K562 (cell line): ENCODE measurements at regions not wholly inside any gene's neighbourhood (a gene's known extent, or its start where the extent isn't known, plus 50 kb on each side); places are given as distances from the start of the nearest gene placed in this dataset.

Experiments used
- ATAC-seq: fragments of 200-7000 bp; cut with Tn5 transposase; 3 replicates; pipeline ENCODE4 v1.9.1; 2020; ENCODE audit warnings: moderate library complexity
- BruUV-seq: library from RNA; stranded (reverse); fragments of 400-500 nt; replicated peaks from 2 replicates; lab custom pipeline; 2021; lab: Mats Ljungman, UMichigan
- CTCF ChIA-PET: fragments of 300-600 bp; formaldehyde crosslinking; extraction: SDS; loops from one replicate; lab custom pipeline; 2021; ENCODE audit warnings: low intra/inter-chr PET ratio; lab: Yijun Ruan, JAX
- POLR2A ChIA-PET: fragments of 300-600, 350-650 bp; sonication (Branson Sonifier 250); formaldehyde crosslinking; extraction: SDS; loops from one replicate; lab custom pipeline; 2021; ENCODE audit warnings: antibody characterized with exemption, inconsistent platforms; lab: Yijun Ruan, JAX
- DNase-seq, 4 experiments: peaks; one replicate each; pipeline versions ENCODE4 v3.0.0 to v3.0.0-alpha.2; 2011 to 2018; ENCODE audit warnings: low spot score in 3 of 4, mixed read lengths in 3 of 4; ENCODE audit errors: extremely low read depth in 1 of 4
- FAIRE-seq: peaks from 2 replicates; lab custom pipeline; 2011; peaks lifted over from hg19 to GRCh38; lab: Jason Lieb, UNC
- H2AFZ ChIP-seq: 2 replicates; pipeline ENCODE4 v1.6.0; 2011; ENCODE audit warnings: low read depth, low read length, control low read depth, inconsistent platforms
- H3K27ac ChIP-seq: fragments of 200-600 bp; 3 replicates; pipeline ENCODE4 v1.8.0; 2011; ENCODE audit warnings: low read depth, mild to moderate bottlenecking, control low read depth, inconsistent platforms, low read length, moderate library complexity, mixed read lengths; ENCODE audit errors: extremely low read depth
- H3K27me3 ChIP-seq, 2 experiments: fragments of 300-600 bp in 1 of 2; 2 replicates in 1 of 2; 3 replicates in 1 of 2; pipeline versions ENCODE4 v1.6.0 to v1.8.0; 2011; ENCODE audit warnings: inconsistent platforms in 2 of 2, low read length in 2 of 2, mild to moderate bottlenecking in 1 of 2, mixed read lengths in 1 of 2, moderate library complexity in 1 of 2; ENCODE audit not compliant: control insufficient read depth in 2 of 2, insufficient read depth in 2 of 2
- H3K36me3 ChIP-seq: fragments of 300-600 bp; 3 replicates; pipeline ENCODE4 v1.8.0; 2011; ENCODE audit warnings: mild to moderate bottlenecking, low read length, inconsistent platforms; ENCODE audit not compliant: control insufficient read depth, insufficient read depth
- H3K4me1 ChIP-seq, 2 experiments: fragments of 200-600 bp in 1 of 2; replicated peaks in 1 of 2; 2 replicates in 1 of 2; 3 replicates in 1 of 2; pipeline versions ENCODE4 v1.5.1 to v1.8.0; 2011; ENCODE audit warnings: inconsistent platforms in 2 of 2, low read length in 2 of 2, mild to moderate bottlenecking in 1 of 2, mixed read lengths in 1 of 2, moderate library complexity in 1 of 2; ENCODE audit not compliant: control insufficient read depth in 2 of 2, insufficient read depth in 2 of 2
- H3K4me2 ChIP-seq: 2 replicates; pipeline ENCODE4 v1.6.1; 2011; ENCODE audit warnings: low read length, control low read depth, inconsistent platforms, mixed read lengths; ENCODE audit not compliant: insufficient read depth
- H3K4me3 ChIP-seq: fragments of 200-600 bp; sonication (generic), shearing (Covaris generic); 2 replicates; pipeline ENCODE4 v1.5.1; 2016; ENCODE audit warnings: control low read depth, inconsistent platforms
- H3K79me2 ChIP-seq: fragments of 200-600 bp; 3 replicates; pipeline ENCODE4 v1.8.0; 2011; ENCODE audit warnings: low read length, inconsistent platforms; ENCODE audit not compliant: control insufficient read depth, insufficient read depth
- H3K9ac ChIP-seq, 2 experiments: 2 replicates each; pipeline versions ENCODE4 v1.6.0 to v1.6.1; 2011; ENCODE audit warnings: low read depth in 2 of 2, low read length in 2 of 2, control low read depth in 1 of 2, inconsistent platforms in 1 of 2, mild to moderate bottlenecking in 1 of 2, mixed read lengths in 1 of 2; ENCODE audit not compliant: insufficient read depth in 1 of 2
- H3K9me1 ChIP-seq: one replicate; pipeline ENCODE4 v1.6.0; 2011; ENCODE audit warnings: inconsistent platforms, mild to moderate bottlenecking, low read length, moderate library complexity; ENCODE audit not compliant: control insufficient read depth, insufficient read depth
- H3K9me3 ChIP-seq: replicated peaks from 2 replicates; pipeline ENCODE4 v1.5.1; 2011; ENCODE audit warnings: low read depth, low read length, inconsistent platforms; ENCODE audit not compliant: control insufficient read depth, insufficient read depth
- H4K20me1 ChIP-seq: replicated peaks from 2 replicates; pipeline ENCODE4 v1.6.1; 2011; ENCODE audit warnings: low read length, inconsistent platforms, mixed read lengths; ENCODE audit not compliant: control insufficient read depth, insufficient read depth
- ADNP ChIP-seq: fragments of 200-800 bp; sonication (Bioruptor generic); IDR thresholded peaks from 2 replicates; pipeline ENCODE4 v1.6.1; 2016; ENCODE audit warnings: missing genetic modification characterization, missing compliant biosample characterization
- BDP1 ChIP-seq: IDR thresholded peaks from 3 replicates; pipeline ENCODE4 v1.6.1; 2011; ENCODE audit not compliant: insufficient read length, insufficient read depth
- BRCA1 ChIP-seq, 2 experiments: fragments of 450-650 bp in 1 of 2; sonication (generic) in 1 of 2; formaldehyde crosslinking in 1 of 2; IDR thresholded peaks; 2 replicates each; pipeline versions ENCODE4 v1.5.0 to v1.6.1; 2017 to 2020; ENCODE audit warnings: mild to moderate bottlenecking in 1 of 2, missing genetic modification reagents in 1 of 2
- CHD4 ChIP-seq: fragments of 200-600 bp; sonication (generic); IDR thresholded peaks from 3 replicates; pipeline ENCODE4 v1.6.1; 2012; ENCODE audit warnings: low read depth, mild to moderate bottlenecking, mixed read lengths, low read length, inconsistent platforms; ENCODE audit not compliant: insufficient read depth, insufficient replicate concordance, poor library complexity, severe bottlenecking
- DDX20 ChIP-seq: fragments of 450-650 bp; IDR thresholded peaks from 2 replicates; pipeline ENCODE4 v1.6.1; 2016; ENCODE audit warnings: missing genetic modification characterization, low read depth, mild to moderate bottlenecking, missing compliant biosample characterization, moderate library complexity
- DMBX1 ChIP-seq: fragments of 250-450 bp; sonication (Bioruptor Pico); IDR thresholded peaks from 2 replicates; pipeline ENCODE4 v1.8.0; 2022; ENCODE audit warnings: inconsistent platforms, mild to moderate bottlenecking, moderate library complexity, borderline replicate concordance
- FOXA3 ChIP-seq, 2 experiments: fragments of 450-650 bp in 1 of 2; sonication (generic) in 1 of 2; formaldehyde crosslinking; IDR thresholded peaks in 1 of 2; conservative IDR thresholded peaks in 1 of 2; 2 replicates each; pipeline versions ENCODE4 v1.4.0 to v1.8.0; 2020 to 2022; ENCODE audit warnings: mild to moderate bottlenecking in 2 of 2, missing genetic modification reagents in 1 of 2
- FOXP4 ChIP-seq: sonication (generic); formaldehyde crosslinking; IDR thresholded peaks from 2 replicates; pipeline ENCODE4 v1.8.0; 2022; ENCODE audit warnings: mild to moderate bottlenecking, missing genetic modification reagents, borderline replicate concordance
- HNRNPH1 ChIP-seq: fragments of 200-400 bp; formaldehyde crosslinking; optimal IDR thresholded peaks from 2 replicates; pipeline ENCODE3; 2017; ENCODE audit warnings: low read depth, mild to moderate bottlenecking, low read length, moderate library complexity
- KDM2B ChIP-seq: fragments of 250-450 bp; sonication (Bioruptor Pico); IDR thresholded peaks from 2 replicates; pipeline ENCODE4 v1.8.0; 2021; ENCODE audit warnings: mild to moderate bottlenecking, moderate library complexity
- MEF2A ChIP-seq: IDR thresholded peaks from 2 replicates; pipeline ENCODE4 v1.6.1; 2011; ENCODE audit warnings: low read depth, mild to moderate bottlenecking, low read length, moderate library complexity; ENCODE audit not compliant: control insufficient read depth
- SNIP1 ChIP-seq: fragments of 450-650 bp; IDR thresholded peaks from 2 replicates; pipeline ENCODE4 v1.7.1; 2017; ENCODE audit warnings: low read depth, mild to moderate bottlenecking
- SOX6 ChIP-seq: fragments of 450-650 bp; IDR thresholded peaks from 2 replicates; pipeline ENCODE4 v1.6.1; 2014; ENCODE audit warnings: mild to moderate bottlenecking
- SRSF9 ChIP-seq: fragments of 200-400 bp; formaldehyde crosslinking; IDR thresholded peaks from 2 replicates; pipeline ENCODE4 v1.6.1; 2017; ENCODE audit warnings: low read depth, low read length, borderline replicate concordance
- TAL1 ChIP-seq: fragments of 450-650 bp; IDR thresholded peaks from 2 replicates; pipeline ENCODE4 v1.6.1; 2016; ENCODE audit warnings: mild to moderate bottlenecking
- YBX1 ChIP-seq: fragments of 450-650 bp; IDR thresholded peaks from 2 replicates; pipeline ENCODE4 v1.7.1; 2016; ENCODE audit warnings: mild to moderate bottlenecking
- ZNF324 ChIP-seq: fragments of 250-450 bp; sonication (Bioruptor Pico); IDR thresholded peaks from 2 replicates; pipeline ENCODE4 v1.4.0; 2020; ENCODE audit warnings: mild to moderate bottlenecking
- ZNF431 ChIP-seq: sonication (generic); formaldehyde crosslinking; IDR thresholded peaks from 2 replicates; pipeline ENCODE4 v1.8.0; 2022; ENCODE audit warnings: mild to moderate bottlenecking, missing genetic modification reagents
- WGBS: fragments of 100-300 bp; shearing (Covaris generic); methylation state at CpG from one replicate; pipeline ENCODE4 v1.1.6; 2016; ENCODE audit warnings: low coverage, mixed read lengths; ENCODE audit not compliant: insufficient coverage; ENCODE audit errors: missing lambda C conversion rate; 5-methylcytosine and 5-hydroxymethylcytosine counted together
- in situ Hi-C: fragments of 300-500 bp; cut with MboI; formaldehyde crosslinking; loops from 4 replicates; pipeline ENCODE4 v1.15.0; 2018; ENCODE audit warnings: inconsistent platforms, mixed read lengths
- intact Hi-C: fragments of 100-400 bp; cut with micrococcal nuclease; formaldehyde crosslinking; loops from 2 replicates; pipeline ENCODE4 v1.14.2; 2022

DNA sequence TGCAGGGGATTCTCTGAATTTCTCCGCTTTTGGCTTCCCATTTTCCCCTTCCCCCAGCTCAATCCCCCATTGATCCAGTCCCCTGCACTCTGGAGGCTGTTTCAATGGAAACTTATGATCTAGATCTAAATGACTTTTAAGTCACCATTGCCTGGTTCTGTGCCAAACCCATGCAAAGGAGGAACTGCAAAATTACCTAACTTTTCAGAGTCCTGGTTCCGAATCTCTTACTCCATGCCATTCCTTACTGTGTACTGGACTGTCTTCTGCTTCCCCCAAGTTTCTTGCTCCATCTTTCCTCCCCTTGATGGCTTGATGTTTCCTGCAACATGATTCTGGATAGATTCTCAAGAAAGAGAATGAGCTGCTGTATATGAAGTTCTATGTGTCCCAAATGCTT lies 327.8 kb downstream of the MIAT start:
- ChIA-PET CTCF (no interaction called here), POLR2A (interaction anchor here (0.9 kb wide), 1 partner anchor 71 kb away, joined by 3 read pairs; no protein-coding TSS in a partner anchor)
- BruUV-seq: no TSS peak
- 0% methylated on average over 2 of the region's 2 CpGs for WGBS
- Histone ChIP-seq H3K79me2 (no peaks in the 10 kb centered on the region), H3K36me3 (no peaks in the 10 kb centered on the region), H3K27me3 (no peaks in the 10 kb centered on the region), H2AFZ (no peak overlapping the region), H4K20me1 (no peaks in the 10 kb centered on the region), H3K9me1 (no peaks in the 10 kb centered on the region), H3K9ac (no peak overlapping the region), H3K4me3 (no peak overlapping the region), H3K9me3 (no peaks in the 10 kb centered on the region), H3K27ac (no peak overlapping the region), H3K4me1 (no peaks in the 10 kb centered on the region), H3K4me2 (no peak overlapping the region)
- TF ChIP-seq SNIP1: no peak
- TF ChIP-seq SRSF9: no peak
- TF ChIP-seq FOXP4 (CRISPR knock-in tag): no peak
- no peak for TF ChIP-seq ADNP (tag)
- TF ChIP-seq FOXA3 (CRISPR knock-in tag; conservative IDR thresholded peaks at IDR 0.05 in 1 of 2, IDR thresholded peaks at IDR 0.05 in 1 of 2): no peak
- TF ChIP-seq BRCA1 (IDR thresholded peaks at IDR 0.05): no peak
- TF ChIP-seq BRCA1 (CRISPR knock-in tag; IDR thresholded peaks at IDR 0.05): no peak
- no peak for TF ChIP-seq DDX20
- TF ChIP-seq CHD4: no peak
- no peak for TF ChIP-seq SOX6
- no peak for TF ChIP-seq MEF2A
- TF ChIP-seq DMBX1 (CRISPR knock-in tag): no peak
- no peak for TF ChIP-seq KDM2B (CRISPR knock-in tag)
- TF ChIP-seq ZNF324: no peak
- TF ChIP-seq HNRNPH1: no peak
- TF ChIP-seq ZNF431: no peak
- TF ChIP-seq TAL1: no peak
- TF ChIP-seq BDP1: no peak
- no peak for TF ChIP-seq YBX1
- FAIRE-seq: no peak
- ATAC-seq: no peak
- in situ Hi-C loops: no loop called here
- intact Hi-C loops: no loop called here
- DNase-seq: no peak
